NCI-H69 (cell line): ENCODE measurements at regions not wholly inside any gene's neighbourhood (a gene's known extent, or its start where the extent isn't known, plus 50 kb on each side); places are given as distances from the start of the nearest gene placed in this dataset.

Experiments
- DNase-seq: peaks from one replicate; lab custom pipeline; 2025; lab: John Stamatoyannopoulos, UW

DNA sequence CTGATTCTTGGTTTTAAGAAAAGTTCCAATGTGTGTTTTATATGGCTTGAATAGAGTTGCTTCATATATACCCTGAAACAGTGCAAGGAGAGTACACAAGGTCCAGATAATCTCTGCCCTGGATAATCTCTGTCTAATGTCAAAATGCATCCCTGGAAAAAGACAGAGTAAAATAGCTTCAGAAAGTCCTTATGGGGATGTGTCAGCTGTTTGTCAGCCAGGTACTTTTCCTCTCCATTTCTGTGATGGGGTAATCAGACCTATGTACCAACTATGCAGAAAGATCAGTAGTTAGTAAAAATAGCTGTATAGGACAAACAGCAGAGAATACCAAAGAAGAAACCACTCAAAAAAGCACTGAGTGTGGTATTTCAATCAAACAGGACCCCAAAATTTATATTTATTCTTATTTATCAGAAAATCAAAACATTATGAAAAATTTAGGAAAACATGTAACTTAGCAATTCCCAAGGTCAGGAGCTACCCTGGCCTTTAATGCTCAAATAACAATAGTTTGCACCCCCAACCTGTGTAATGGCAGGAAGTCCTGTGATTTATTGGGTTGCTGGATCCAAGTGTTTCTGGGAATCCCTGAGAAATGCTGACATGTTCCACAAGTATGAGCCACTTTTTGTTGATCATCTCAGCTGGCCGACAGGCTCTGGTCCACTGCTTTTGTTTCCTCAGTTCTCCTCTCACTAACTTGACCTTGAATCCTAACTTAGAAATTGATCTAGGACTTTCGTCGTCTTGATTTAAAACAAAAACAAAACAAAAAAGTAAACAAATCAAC, 69.6 kb downstream of the MDH1 start:
- DNase-seq, result no peak

DNA sequence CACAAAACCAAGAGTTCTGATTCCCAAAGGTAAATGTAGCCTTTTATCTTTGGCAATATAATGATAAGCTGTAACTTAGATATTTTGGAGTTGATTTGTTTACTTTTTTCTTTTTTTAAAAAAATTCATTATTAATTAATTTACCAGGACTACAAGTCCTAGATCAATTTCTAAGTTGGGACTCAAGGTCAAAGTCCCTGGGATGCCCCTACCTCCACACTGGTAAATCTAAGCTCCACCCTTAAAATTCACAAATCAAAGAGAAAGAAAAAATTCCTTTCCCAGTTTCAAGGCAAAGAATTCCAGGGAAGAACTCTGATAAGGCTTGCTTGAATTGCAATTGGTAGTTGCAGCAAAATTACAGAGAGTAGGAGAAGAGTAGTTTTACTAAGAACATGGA, 71.3 kb downstream of the MDH1 start:
- DNase-seq, result no peak

DNA sequence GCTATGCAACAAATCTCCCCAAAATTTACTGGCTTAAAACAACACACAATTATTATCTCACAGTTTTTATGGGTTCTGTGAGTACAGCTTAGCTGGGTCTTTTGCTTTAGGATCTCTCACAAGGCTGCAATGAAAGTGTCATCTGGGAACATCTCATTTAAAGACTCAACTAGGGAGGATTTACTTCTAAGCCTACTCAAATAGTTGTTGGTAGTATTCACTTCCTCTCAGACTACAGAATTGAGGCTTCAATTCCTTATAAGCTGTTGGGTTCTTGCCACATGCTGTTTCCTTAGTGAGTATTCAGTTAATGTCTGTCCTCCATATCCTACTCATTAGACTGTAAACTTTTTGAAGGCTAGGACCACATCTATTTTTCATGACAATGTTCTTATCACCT, 72.3 kb downstream of the MDH1 start:
- DNase-seq, result no peak

DNA sequence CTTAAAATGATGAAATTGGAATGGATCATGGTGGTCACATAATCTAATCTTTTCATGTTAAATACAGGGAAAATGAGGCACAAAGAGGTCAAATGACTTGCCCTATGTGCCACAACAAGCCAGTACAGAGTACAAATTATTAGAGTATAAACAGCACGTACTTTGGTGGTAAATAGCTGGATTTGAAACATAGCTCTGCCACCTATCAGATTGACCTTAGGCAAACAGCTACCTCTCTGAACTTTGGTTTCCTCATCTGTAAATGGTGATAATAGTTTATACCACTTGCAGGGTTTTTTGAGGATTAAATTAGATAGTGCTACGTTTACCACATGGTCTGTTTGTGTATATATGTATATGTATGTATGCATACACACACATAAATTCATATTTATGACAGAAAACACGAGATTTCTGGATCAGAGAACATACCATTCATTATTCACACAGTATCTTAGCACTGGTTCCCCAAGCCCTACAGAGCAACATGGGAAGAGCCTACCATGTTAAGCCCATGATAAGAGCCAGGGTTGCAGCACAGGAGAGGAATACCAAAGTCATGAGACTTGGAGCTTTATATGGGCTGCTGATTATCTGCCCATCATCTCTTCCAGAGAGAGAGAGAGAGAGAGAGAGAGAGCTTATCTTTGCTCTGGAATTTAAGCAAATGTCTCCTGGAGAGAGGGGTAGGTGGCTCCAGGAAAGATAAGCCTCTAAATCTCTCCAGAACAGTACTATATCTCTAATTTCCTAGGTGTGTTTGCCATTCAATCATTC, 73.5 kb downstream of the MDH1 start:
- DNase-seq, result no peak

DNA sequence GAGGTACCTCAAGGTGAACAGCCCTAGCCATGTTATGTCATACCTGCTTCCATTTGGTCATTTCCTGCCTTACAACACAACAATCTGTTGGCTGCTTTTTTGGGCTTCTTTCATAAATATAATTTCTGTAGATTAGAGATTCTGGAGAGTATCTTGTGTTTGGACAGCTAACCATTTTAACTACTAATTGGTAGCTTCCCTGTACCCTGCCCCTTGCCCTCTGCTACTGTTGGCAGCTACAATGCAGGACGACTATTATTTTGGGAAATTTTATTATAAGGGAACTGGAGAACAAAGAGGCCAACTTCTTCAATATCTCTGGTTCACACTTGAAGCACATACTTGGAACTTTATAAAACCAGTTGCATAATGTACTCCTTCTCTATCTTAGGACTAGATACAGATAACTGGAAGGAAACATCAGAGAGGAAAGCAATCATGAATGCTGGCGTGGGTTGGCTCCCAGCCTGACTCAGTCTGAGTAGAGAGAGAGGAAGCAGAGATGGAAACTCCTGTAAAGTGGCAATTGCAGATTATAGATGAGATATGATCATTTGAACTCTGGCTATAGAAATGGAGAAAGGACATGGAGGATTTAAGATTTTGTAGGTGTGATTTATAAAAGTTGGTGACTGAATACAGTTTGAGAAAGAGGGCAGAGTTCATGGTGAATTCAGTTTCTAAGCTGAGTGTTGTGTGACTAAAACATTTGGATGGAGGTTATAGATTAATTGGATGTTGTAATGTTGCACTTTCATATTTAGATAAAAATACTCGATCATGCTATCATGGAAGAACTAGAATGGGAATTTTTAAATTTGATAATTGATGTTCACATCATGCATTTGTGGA, 74.5 kb downstream of the MDH1 start:
- DNase-seq, result no peak

DNA sequence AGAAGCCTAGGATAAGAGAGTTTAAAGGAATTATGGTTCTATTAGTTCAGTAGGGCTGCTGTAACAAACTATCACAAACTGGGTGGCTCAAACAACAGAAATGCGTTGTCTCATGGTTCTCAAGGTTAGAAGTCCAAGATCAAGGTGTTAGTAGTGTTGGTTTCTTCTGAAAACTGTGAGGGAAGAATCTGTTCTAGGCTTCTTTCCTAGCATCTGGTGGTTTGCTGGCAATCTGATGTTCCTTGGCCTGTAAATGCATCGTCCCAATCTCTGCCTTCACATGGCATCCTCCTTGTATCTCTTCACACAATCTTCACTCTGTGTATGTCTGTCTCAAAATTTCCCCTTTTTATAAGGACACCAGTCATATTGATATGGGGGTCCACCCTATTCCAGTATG, 76.3 kb downstream of the MDH1 start:
- DNase-seq, result no peak

DNA sequence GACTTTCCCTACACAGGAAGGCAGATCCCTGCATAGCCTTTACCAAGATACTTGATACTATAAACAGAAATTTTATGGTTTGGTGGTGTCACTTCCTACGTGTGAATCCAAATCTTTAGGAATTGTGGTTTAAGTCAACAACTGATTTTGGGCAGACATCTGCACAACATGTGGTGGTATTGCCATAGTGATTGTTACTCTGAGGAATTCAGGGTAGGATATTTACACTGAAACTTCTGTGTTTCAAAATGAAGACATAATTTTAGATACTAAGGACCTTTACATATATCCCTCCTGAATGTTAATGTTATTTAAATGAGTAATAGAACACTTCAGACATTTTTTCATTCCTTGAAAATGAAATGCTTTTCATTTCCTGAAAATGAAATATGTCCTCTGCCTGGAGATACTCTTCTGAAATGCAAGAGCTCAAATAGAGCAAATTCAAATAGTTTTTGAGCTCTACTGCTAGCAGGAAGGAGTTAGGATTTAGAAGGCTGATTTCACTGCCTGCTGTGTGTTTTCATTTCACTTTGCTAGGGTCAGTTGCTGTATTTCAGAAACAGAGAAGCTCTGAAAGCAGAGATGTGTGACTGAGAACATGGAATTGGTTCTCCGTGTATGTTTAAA, 77.2 kb downstream of the MDH1 start:
- DNase-seq, result no peak

DNA sequence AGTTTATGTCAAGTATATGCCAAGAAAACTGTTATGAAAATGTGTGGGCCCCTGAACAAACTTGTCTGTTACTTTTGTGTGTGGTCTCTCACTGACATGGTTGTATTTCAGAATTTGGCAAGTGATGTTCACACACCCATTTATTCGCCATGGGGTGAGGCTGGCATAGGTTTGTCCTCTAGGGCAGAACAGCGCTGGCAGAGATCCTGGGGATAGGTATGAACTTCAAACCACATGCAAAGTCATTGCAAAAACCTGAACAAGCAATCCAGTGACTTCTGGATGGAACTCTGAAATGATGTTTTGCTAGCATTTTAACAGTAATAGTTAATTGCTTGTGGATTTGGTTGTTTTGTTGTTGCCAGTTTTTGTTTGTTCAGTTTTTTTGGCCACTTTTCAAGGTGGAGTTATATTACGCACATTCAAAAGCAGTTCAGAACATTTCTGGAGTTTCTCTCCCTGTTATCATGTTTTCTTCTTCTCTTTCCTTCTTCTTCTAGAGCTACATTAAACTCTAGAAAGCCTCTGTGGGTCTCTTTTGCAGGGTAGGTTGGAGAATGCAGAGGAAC, 78.5 kb downstream of the MDH1 start:
- no peak for DNase-seq

DNA sequence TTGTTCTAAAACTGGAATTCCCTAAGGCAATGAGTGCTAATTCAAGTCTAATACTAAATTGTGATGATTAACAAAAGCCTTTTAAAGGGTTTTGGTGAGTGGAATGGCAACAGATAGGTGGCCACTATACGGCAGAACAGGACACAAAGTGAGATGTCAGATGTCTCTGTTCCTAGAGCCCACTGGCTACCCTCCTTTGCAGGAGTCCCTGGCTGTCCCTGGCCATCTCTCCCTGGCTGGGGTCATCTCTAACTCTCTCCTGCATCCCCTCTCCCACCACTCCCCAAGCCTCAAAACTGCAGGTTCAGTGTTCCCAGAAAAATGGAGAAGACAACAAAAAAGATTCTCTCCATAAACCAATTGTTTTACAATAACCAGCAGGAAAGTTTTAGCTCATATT, 79.2 kb downstream of the MDH1 start:
- no peak for DNase-seq

DNA sequence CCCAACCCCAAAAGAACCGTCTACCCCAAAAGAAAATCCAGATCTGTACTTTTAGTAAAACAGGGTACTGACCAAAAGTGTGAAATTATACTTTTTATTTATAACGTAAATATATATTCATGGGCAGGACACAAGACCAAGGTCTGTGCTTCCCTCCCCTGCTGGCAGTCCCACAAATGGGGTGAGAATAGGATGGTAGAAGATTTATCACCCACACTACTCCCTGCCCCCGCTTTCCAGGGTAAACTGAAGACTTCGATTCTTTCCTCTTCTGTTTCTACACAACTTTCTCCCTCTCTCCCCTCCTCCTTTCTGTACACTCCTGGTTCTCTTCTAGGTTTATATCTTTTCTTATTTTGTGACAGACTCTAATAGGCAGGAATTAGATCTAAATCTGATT, 79.7 kb downstream of the MDH1 start:
- no peak for DNase-seq

DNA sequence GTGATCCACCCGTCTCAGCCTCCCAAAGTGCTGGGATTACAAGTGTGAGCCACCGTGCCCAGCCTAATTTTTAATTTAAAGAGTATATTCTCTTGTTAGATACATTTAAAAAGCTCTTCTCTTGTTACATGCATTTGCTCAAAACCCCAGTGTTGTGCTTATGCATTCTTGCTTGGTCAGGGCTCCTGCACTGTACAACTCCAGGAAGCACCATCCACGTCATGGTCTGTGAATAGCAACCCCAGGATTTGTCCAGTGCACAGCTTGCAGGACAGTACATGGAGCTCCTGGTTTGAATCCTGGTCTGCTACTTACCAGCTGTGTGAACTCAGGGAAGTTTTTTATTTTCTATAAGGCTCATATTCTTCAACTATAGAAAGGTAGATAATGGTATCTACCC, 80.8 kb downstream of the MDH1 start:
- no peak for DNase-seq

DNA sequence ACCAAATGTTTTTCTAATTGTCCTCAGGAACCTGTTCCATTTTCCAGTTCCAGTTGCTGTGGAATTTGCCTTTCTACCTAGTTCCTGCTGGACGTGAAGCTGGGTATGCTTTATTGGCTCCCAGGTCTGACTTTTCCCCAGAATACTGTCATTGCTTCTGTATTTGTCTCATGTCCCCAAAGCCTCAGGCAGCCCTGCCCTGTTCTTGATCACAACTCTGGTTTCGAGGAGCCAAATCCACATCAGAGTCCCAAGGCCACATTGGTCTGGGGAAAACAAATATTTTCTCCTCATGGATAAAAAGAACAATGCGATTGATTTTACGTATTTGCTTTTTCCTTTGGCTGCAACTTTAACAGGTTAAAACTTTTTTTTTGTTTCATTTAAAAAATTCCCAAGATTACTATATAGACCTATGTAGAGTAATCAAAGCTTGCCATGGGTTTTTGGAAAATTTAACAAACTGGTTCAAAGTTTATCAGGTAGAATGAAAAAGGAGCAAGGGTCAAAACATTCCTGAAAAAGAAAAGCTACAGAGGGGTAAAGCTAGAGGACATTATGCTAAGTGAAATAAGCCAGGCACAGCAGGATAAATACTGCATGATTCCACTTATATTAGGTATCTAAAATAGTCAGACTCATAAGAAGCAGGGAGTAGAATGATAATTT, 85.2 kb downstream of the MDH1 start:
- no peak for DNase-seq

DNA sequence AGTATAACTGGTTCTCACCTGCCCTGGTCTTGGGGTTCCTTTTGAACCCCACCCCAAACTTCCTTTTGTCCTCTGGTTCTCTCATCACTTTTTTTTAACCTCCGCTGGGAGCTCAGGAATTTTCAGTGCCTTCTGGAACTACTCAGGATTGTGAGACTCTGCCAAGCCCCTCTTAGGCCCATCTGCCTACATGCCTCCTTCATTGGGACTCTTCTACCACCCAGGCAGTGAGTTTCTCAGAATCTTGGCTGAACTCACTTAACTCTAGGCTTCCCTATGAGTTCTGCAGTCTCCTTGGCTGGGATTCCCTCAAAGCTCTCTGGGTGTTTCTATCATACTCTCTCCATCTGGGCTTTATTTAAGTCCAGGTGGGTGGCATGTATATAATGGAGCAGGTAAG, 86.3 kb downstream of the MDH1 start:
- DNase-seq, result no peak

DNA sequence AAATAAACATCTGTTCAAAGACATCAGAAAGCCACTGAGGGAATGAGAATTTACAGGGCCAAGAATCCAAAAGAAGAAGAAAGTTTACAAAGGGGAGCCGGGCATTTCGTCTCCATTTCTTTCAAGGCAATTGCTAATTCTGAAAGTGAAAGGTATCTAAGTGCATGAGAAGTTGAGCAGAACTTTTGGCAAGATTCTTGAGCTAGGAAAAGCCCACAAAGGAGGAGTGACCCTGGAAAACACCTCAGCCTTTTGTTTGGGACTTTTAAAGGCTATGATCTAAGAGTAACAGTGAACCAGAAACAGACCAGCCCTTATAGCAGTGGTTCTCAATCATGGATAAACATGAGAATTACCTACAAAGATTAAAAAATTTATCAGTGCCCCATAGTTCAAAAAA, 87.4 kb downstream of the MDH1 start:
- DNase-seq, result no peak

DNA sequence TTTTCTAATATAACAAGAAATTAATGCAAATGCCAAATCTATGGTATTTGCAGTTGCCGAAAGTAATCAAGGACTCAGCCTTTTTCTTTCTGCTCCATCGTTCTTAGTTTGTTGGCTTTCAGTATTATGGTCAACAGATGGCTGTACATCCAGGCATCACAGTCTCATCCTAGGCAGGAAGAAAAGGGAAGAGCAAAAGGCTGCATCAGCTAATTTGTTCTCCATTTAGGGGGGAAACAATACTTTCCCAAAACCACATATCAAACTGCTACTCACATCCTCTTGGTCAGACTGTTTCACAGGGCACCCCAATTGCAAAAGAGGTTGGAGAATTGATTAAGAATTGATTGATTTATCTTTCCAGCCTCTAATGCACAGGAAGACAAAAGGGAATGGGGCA, 89.3 kb downstream of the MDH1 start:
- no peak for DNase-seq

DNA sequence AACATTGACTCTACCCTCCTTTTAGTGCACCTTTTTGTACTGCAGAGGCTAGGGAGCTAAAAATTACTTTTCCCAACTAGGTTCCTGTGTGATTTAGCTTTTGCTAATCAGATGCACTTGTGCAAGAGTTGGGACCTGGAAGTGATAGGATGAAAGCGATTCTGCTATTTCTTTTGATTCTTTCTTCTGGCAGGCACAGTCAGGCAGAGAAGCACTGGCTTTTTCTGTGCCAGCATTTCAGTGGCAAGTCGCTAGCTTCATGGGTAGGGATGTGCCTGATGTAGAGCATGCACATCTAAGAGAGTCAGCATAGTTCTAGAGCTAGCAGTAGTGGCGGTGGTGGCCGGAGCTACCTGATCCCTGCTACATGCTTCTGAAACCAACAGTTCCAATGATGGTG, 89.8 kb downstream of the MDH1 start:
- no peak for DNase-seq

DNA sequence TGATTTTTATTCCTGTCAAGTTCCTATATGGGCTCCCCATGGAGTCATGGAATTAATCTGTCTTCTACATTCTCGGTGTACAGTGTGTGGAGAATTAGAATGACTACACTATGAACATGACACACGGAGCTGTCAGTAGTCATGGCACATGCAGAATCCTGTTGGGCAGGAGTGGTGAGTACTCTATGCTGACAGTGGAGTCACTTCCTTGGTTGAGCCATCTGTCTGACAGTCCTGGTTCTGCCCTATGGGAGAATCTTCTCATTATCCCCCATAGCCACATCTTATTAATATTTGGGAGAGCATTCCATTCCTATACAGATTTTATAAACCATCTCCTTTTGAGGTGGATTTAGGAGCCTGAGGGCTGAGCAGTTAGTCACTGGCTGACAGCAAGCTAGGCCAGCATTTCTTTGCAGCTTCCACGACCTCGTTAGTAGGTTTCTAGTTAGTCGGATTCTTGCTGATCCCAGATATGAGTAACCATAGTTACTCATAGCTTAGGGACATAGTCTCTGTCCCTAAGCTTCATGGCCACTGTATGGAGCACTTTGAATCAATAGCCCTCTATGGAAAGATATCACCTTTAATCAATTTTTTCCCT, 90.6 kb downstream of the MDH1 start:
- no peak for DNase-seq

DNA sequence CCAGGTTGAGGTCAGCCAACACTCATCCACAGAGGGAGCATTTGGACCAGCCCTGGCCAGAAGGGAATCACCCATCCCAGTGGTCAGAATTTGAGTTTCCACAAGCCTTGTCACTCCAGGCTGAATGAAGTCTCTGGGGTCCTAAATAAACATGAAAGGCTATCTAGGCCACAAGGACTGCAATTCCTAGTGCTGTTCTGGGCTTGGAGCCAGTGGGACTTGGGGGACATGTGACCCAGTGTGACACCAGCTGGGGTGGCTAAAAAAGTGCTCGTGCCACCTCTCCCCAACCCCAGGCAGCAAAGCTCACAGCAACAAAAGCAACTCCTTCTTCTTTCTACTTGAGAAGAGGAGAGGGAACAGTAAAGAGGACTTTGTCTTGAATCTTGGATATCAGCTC, 91.7 kb downstream of the MDH1 start:
- no peak for DNase-seq

DNA sequence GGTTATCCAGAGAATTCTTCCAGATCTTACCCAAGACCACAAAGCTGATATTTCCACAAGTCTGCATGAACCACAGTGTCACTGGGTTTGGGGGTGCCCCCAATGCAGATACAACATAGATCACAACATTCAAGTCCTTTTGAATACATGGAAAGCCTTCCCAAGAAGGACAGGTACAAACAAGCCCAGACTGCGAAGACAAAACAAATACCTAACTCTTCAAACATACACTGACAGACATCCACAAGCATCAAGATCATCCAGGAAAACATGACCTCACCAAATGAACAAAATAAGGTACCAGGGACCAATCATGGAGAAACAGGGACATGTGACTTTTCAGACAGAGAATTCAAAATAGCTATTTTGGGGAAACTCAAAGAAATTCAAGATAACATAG, 93.1 kb downstream of the MDH1 start:
- no peak for DNase-seq

DNA sequence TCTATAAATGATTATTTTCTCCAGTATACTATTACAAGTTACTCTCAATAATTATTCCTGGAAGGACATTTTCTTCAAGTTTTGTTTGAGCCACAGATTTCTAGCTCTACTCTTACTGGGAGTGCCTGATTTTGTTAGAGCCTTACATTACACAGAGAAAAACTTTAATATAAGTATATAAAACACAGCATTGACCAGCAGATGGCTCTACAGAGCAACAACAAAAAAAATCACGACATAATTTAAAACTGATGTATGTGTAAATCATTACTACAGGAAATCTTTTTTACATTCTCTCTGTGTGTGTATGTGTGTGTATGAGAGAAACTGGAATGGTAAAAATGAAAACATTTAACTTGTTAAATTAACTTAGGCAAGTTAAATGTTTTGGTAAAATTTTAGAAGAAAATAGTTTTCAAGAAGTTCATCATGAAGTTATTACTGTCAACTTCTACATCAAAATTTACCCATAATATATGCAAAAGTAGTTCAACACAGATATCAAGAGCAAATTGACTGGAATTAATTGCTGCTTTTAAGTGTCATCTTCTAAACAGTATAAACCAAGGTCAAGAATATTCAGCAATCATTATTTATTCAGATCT, 103.3 kb downstream of the MDH1 start:
- peak; percentile 20 for DNase-seq

DNA sequence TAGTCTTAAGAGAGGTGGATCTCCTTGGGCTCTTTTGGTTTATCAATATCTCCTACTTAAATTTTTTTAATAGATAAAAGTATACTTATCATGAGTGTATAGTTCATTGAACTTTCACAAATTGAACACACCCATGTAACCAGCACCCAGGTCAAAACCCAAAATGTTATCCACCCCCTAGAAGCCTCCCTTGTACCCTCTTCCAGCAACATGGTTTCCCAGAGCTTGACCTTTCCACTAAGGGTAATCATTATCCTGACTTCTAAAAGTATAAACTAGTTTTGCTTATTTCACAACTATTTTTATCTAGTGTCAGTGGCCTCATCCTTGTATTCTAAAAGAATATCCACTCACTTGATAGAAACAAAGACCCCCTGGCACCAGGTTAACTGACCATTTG, 106.8 kb downstream of the MDH1 start:
- no peak for DNase-seq
